Erythroblast (primary cell): ENCODE measurements at regions not wholly inside any gene's neighbourhood (a gene's known extent, or its start where the extent isn't known, plus 50 kb on each side); places are given as distances from the start of the nearest gene placed in this dataset.

Source experiments
- DNase-seq, 2 experiments: peaks; one replicate each; lab custom pipeline; 2025; lab: John Stamatoyannopoulos, UW
- GATA1 ChIP-seq: IDR thresholded peaks from 2 replicates; pipeline ENCODE4 v1.6.1; 2011; ENCODE audit warnings: low read depth, mild to moderate bottlenecking, control low read depth, low read length, moderate library complexity
- POLR2A ChIP-seq: IDR thresholded peaks from 2 replicates; pipeline ENCODE4 v1.6.1; 2011; ENCODE audit warnings: mild to moderate bottlenecking, low read length

DNA sequence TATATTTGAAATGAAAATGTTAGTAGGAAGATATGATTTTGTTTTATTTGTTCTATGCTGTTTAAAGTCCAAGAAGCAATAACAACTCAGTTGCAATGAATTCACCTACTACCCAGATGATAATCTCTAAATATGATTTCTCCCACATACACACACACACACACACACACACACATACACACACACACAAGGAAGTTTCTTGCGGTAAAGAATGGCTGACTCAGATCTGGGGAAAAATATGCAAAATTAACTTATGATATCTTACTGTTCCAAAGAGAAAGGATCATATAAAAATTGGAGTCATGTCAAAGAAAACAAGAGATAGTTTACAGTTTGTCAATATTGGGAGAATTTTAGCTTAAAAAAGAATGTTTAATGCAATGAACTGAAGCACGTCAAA lies 456.7 kb downstream of the SLC16A7 start:
- no peak for DNase-seq
- TF ChIP-seq GATA1 (no peak), POLR2A (no peak)

- TF ChIP-seq POLR2A (no peak), GATA1 (no peak)
- no peak for DNase-seq
Observed at GRCh38 chr12:60059180-60059579, 463.4 kb downstream of the SLC16A7 start.

- no peak for DNase-seq
- TF ChIP-seq POLR2A = no peak
- no peak for TF ChIP-seq GATA1
Observed at GRCh38 chr12:60066655-60067054, 470.8 kb downstream of the SLC16A7 start.

GRCh38 chr12:60070552-60070951 lies 474.7 kb downstream of the SLC16A7 start:
- TF ChIP-seq POLR2A (no peak), GATA1 (no peak)
- no peak for DNase-seq

GRCh38 chr12:60071759-60072191 lies 475.9 kb downstream of the SLC16A7 start:
- TF ChIP-seq GATA1 (no peak), POLR2A (no peak)
- no peak for DNase-seq

DNA sequence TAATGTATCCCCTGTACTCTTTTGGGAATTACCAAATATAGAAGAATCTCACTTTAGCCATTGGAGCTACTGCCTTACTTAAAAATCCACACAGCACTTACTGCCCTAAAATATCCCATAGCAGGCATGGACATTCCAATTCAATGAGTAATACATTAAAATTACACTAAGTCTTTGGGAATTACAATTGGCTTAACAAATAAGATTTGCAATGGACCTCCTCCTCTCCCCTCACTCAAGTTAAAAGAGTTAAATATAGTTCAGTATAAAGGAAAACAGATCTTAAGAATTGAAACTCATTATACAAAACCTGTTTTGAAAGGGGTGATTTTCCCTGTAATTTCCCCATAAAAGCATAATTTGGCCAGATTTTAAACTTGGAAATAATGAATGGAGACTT lies 477.1 kb downstream of the SLC16A7 start:
- TF ChIP-seq GATA1 = no peak
- no peak for TF ChIP-seq POLR2A
- DNase-seq = no peak

GRCh38 chr12:60075091-60075490 lies 479.3 kb downstream of the SLC16A7 start:
- no peak for DNase-seq
- TF ChIP-seq GATA1 = no peak

DNA sequence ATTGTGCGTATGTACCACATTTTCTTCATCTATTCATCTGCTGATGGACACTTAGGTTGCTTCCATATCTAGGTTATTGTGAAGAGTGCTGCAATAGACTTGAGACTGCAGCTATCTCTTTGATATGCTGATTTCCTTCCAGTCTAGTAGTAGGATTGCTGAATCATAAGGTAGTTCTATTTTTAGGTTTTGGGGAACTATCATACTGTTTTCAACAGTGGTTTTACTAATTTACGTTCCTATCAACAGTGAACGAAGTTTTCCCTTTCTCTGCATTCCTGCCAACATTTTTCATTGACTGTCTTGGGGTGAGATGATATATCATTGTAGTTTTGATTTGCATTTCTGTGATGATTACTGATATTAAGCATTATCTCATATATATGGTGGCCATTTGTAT lies 482.2 kb downstream of the SLC16A7 start:
- no peak for TF ChIP-seq POLR2A
- TF ChIP-seq GATA1 = no peak
- DNase-seq = no peak

GRCh38 chr12:60093428-60093827 lies 497.6 kb downstream of the SLC16A7 start:
- DNase-seq = no peak
- TF ChIP-seq POLR2A = no peak
- no peak for TF ChIP-seq GATA1

GRCh38 chr12:60094436-60094835 lies 498.6 kb downstream of the SLC16A7 start:
- TF ChIP-seq GATA1 = no peak
- no peak for TF ChIP-seq POLR2A

GRCh38 chr12:60096727-60097126 lies 500.9 kb downstream of the SLC16A7 start:
- TF ChIP-seq GATA1 (no peak), POLR2A (no peak)
- DNase-seq = no peak

More at GRCh38 chr12:60094436-60094835, 498.6 kb downstream of the SLC16A7 start:
- DNase-seq = no peak

DNA sequence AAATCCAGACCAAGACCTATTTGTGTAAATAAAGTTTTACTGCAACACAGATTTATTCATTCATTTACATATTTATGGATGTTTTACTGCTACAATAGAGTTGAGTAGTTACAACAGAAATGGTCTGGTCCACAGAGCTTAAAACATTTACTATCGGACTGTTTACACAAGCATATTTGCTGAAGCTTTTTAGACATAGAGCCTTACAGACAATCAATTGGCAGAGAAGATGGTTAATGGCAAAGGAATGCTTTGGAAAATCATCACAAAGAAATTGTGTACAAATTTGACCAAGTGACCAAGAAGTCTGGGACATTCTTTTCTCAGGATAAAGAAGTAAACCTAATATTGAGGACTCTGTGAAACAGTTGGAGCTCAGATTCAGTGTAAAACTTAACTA lies 504.3 kb downstream of the SLC16A7 start:
- DNase-seq = no peak
- TF ChIP-seq POLR2A (no peak), GATA1 (no peak)

DNA sequence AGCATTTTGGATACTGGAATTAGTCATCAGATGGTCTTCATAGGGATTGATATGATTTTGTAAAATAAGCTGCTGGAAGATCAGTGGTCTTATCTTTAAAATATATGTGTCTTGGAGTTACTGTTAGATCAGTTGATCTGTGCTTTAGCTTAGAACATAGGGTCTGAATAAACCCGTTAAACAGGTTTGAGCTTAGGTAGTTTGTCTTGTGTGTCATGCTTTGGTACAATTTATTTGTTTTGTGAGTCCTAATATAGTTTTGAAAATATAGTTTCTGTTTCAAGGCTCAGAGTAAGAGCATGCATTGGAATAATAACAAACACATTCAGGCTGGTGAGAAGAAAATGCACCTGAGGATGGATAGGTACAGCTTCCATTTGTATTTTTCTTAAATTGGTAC lies 505.0 kb downstream of the SLC16A7 start:
- no peak for TF ChIP-seq POLR2A
- no peak for TF ChIP-seq GATA1
- DNase-seq = no peak

DNA sequence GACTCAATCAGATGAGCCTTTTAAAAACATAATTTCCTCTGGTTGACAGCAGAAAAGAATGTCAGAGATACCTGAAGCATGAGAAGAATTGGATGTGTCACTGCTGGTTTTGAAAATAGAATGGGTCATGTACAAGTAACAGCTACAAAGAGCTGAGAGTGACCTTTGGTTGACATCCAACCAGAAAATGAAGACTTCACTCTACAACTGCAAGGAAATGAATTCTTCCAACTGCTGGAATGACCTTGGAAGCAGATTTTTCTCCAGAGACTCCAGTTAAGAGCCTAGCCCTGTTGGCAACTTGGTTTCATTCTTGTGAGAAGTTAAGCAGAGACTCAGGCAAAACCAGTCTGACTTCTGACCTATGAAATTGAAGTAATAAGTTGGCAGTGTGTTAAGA lies 505.9 kb downstream of the SLC16A7 start:
- no peak for TF ChIP-seq POLR2A
- no peak for DNase-seq

DNA sequence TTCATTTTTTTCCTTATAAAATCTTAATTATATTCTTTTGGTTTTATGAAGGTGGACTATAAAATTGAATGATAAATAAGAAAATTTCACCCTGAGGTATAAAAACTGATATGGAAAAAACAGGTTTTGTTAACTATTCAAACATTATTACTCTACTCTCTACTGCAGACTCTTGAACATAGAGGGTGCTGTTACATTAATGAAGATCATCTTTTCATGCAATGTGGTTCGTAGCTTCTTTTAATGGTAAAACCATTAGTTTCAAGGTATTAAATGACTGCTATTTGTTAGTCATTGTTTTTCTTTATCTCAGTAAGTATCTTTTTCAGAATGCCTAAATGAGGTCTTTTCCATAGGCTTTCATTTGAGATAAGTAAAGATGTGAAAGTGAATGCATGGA lies 510.4 kb downstream of the SLC16A7 start:
- TF ChIP-seq GATA1 (no peak), POLR2A (no peak)
- peak; percentile 43 to 49 for DNase-seq

- no peak for DNase-seq
- TF ChIP-seq GATA1 (no peak), POLR2A (no peak)
Observed at GRCh38 chr12:60107992-60108391, 512.2 kb downstream of the SLC16A7 start.
